ENCODE measurements at regions not wholly inside any gene's neighbourhood (a gene's known extent, or its start where the extent isn't known, plus 50 kb on each side); places are given as distances from the start of the nearest gene placed in this dataset.

GRCh38 chr18:32542221-32542798 lies 71.6 kb upstream of the GAREM1 start:
- DNase-seq, result no peak

DNA sequence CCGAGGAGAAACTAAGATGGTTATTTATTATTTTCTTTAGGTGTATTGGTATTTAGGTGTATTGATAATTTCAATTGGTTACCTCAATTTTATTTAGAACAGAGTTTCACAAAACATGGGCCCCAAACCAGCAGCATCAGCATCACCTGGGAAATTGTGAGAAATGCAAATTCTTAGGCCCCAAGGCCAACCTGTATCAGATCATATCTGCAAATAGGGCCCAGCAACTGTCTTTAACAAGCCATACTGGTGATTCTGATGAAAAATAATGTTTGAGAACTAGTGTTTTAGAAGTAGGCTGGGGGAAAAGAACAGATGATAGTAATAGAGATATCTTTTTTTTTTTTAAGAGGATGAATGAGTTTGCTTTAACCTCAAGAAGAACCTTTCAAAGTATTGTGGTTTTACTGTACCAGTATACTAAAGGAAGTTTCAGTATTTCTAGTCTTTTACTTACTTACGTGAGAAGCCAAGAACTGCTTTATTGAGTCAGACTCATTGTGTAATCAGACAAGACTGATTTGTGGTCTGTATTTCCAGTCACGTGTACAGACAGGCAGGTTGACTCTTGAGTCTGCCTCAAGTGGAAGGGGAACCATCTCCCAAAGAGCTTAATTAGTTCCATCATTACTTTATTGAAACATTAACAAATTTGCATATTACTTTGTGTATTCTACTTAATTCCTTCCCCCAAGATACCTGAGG lies 60.4 kb upstream of the GAREM1 start:
- no peak for DNase-seq

DNA sequence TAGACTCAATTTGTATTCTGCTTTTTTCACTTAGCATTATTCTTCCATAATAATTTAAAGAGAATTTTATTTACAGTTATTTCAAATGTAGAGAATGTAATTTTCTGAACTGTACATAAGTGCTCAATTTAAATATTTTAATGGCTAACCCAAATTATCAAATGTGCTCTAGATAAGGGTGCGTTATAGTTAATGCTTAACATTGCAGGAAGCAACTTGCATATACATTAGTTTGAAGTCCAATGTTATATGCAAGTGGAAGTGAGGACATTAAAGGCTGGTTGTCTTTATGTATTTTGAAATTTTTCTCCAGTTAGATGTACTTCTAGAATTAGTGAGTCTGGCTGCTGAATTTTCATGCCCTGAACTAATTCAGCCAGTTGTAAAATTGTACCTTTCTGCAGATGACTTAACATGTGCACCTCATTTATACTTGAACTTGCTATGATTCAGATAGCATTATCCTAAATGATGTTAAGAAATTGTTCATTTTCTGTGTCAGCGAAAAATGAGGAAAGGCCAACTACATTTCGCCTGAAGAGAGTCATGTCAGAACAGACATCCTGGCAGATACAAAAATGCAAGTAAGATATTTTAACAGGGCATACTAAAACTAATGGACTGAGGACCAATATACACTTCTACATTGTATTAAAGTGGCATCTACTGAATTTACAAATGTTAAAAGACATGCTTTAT lies 59.2 kb upstream of the GAREM1 start:
- no peak for DNase-seq

- no peak for DNase-seq
These were observed 50.1 kb upstream of the GAREM1 start for GRCh38 chr18:32520771-32521170.

Measured in occipital lobe (tissue), 1 donor.